ENCODE measurements at regions not wholly inside any gene's neighbourhood (a gene's known extent, or its start where the extent isn't known, plus 50 kb on each side); places are given as distances from the start of the nearest gene placed in this dataset.

- no peaks in the 10 kb centered on the region for H3K79me2 ChIP-seq (ENCODE audit: control insufficient read depth, insufficient read depth, low read length, poor library complexity)
- DNase-seq: no peak
- no peak overlapping the region for H3K14ac ChIP-seq (ENCODE audit: low read length)
- no peak overlapping the region for H2BK5ac ChIP-seq (ENCODE audit: low read depth, low read length, poor library complexity)
- no peak overlapping the region for H2AFZ ChIP-seq (ENCODE audit: insufficient read depth, low read length, poor library complexity)
- H3K79me1 ChIP-seq (ENCODE audit: low read length): no peaks in the 10 kb centered on the region
- no peak overlapping the region for H4K8ac ChIP-seq (ENCODE audit: low read depth, low read length)
- no peak overlapping the region for H3K4me2 ChIP-seq (ENCODE audit: low read length)
- H2BK12ac ChIP-seq (ENCODE audit: low read length): no peak overlapping the region
- H3K27ac ChIP-seq (ENCODE audit: low read depth, low read length): no peak overlapping the region
- H3K18ac ChIP-seq (ENCODE audit: low read length): no peak overlapping the region
- H3K23ac ChIP-seq (ENCODE audit: low read length): no peak overlapping the region
- no peak overlapping the region for H4K12ac ChIP-seq (ENCODE audit: low read depth, low read length)
- H3K4me1 ChIP-seq (ENCODE audit: control insufficient read depth in 1 of 2, insufficient read depth in 2 of 2, low read length in 2 of 2): no peaks in the 10 kb centered on the region
- no peak overlapping the region for H3K9ac ChIP-seq (ENCODE audit: low read length)
- H4K91ac ChIP-seq (ENCODE audit: low read depth, low read length): no peak overlapping the region
- no peak overlapping the region for H3K4ac ChIP-seq (ENCODE audit: low read depth, low read length)
- no peaks in the 10 kb centered on the region for H3K36me3 ChIP-seq (ENCODE audit: control insufficient read depth in 1 of 2, insufficient read depth in 2 of 2, low read length in 2 of 2)
- no CpG with 5 or more reads among the region's 5 CpGs for WGBS (ENCODE audit: extremely low coverage, insufficient coverage, insufficient read length)
- no peak overlapping the region for H3K4me3 ChIP-seq (ENCODE audit: low read depth, low read length)
- H2BK120ac ChIP-seq (ENCODE audit: insufficient read depth, low read length, poor library complexity): no peak overlapping the region
- no peak overlapping the region for H2AK5ac ChIP-seq (ENCODE audit: low read length)
- H3K9me3 ChIP-seq (ENCODE audit: insufficient read depth, low read depth, low read length): no peaks in the 10 kb centered on the region
- H3K27me3 ChIP-seq (ENCODE audit: insufficient read depth, low read length): no peaks in the 10 kb centered on the region
These were observed 193.3 kb downstream of the SMC2 start for GRCh38 chr9:104287253-104287878.

- H2BK12ac ChIP-seq (ENCODE audit: low read length): no peak overlapping the region
- no peak overlapping the region for H3K23ac ChIP-seq (ENCODE audit: low read length)
- no peak overlapping the region for H3K4me3 ChIP-seq (ENCODE audit: low read depth, low read length)
- no peaks in the 10 kb centered on the region for H3K9me3 ChIP-seq (ENCODE audit: insufficient read depth, low read depth, low read length)
- H3K79me1 ChIP-seq (ENCODE audit: low read length): no peaks in the 10 kb centered on the region
- H3K4ac ChIP-seq (ENCODE audit: low read depth, low read length): no peak overlapping the region
- H4K91ac ChIP-seq (ENCODE audit: low read depth, low read length): no peak overlapping the region
- H3K4me1 ChIP-seq (ENCODE audit: control insufficient read depth in 1 of 2, insufficient read depth in 2 of 2, low read length in 2 of 2): no peaks in the 10 kb centered on the region
- H2AK5ac ChIP-seq (ENCODE audit: low read length): no peak overlapping the region
- no peak overlapping the region for H4K8ac ChIP-seq (ENCODE audit: low read depth, low read length)
- no peaks in the 10 kb centered on the region for H3K27me3 ChIP-seq (ENCODE audit: insufficient read depth, low read length)
- H2AFZ ChIP-seq (ENCODE audit: insufficient read depth, low read length, poor library complexity): no peak overlapping the region
- H3K14ac ChIP-seq (ENCODE audit: low read length): no peak overlapping the region
- H4K12ac ChIP-seq (ENCODE audit: low read depth, low read length): no peak overlapping the region
- no CpG with 5 or more reads among the region's 4 CpGs for WGBS (ENCODE audit: extremely low coverage, insufficient coverage, insufficient read length)
- no peaks in the 10 kb centered on the region for H3K36me3 ChIP-seq (ENCODE audit: control insufficient read depth in 1 of 2, insufficient read depth in 2 of 2, low read length in 2 of 2)
- no peak overlapping the region for H3K9ac ChIP-seq (ENCODE audit: low read length)
- H3K18ac ChIP-seq (ENCODE audit: low read length): no peak overlapping the region
- H2BK120ac ChIP-seq (ENCODE audit: insufficient read depth, low read length, poor library complexity): no peak overlapping the region
- no peak for DNase-seq
- H3K4me2 ChIP-seq (ENCODE audit: low read length): no peak overlapping the region
- no peaks in the 10 kb centered on the region for H3K79me2 ChIP-seq (ENCODE audit: control insufficient read depth, insufficient read depth, low read length, poor library complexity)
- H3K27ac ChIP-seq (ENCODE audit: low read depth, low read length): no peak overlapping the region
- H2BK5ac ChIP-seq (ENCODE audit: low read depth, low read length, poor library complexity): no peak overlapping the region
These were observed 199.8 kb downstream of the SMC2 start for GRCh38 chr9:104293877-104294276.

GRCh38 chr9:104300124-104300523 lies 203.9 kb upstream of the OR13F1 start:
- H2BK5ac ChIP-seq (ENCODE audit: low read depth, low read length, poor library complexity): no peak overlapping the region

GRCh38 chr9:104301755-104302154 lies 202.3 kb upstream of the OR13F1 start:
- Histone ChIP-seq H3K4ac (ENCODE audit: low read depth, low read length) (no peak overlapping the region), H3K79me2 (ENCODE audit: control insufficient read depth, insufficient read depth, low read length, poor library complexity) (no peaks in the 10 kb centered on the region), H3K4me3 (ENCODE audit: low read depth, low read length) (no peak overlapping the region), H3K79me1 (ENCODE audit: low read length) (no peaks in the 10 kb centered on the region), H4K91ac (ENCODE audit: low read depth, low read length) (no peak overlapping the region), H3K4me2 (ENCODE audit: low read length) (no peak overlapping the region), H2BK12ac (ENCODE audit: low read length) (no peak overlapping the region), H3K4me1 (ENCODE audit: control insufficient read depth in 1 of 2, insufficient read depth in 2 of 2, low read length in 2 of 2) (no peaks in the 10 kb centered on the region), H3K18ac (ENCODE audit: low read length) (no peak overlapping the region), H3K27me3 (ENCODE audit: insufficient read depth, low read length) (no peaks in the 10 kb centered on the region), H4K12ac (ENCODE audit: low read depth, low read length) (no peak overlapping the region), H3K23ac (ENCODE audit: low read length) (no peak overlapping the region), H4K8ac (ENCODE audit: low read depth, low read length) (no peak overlapping the region), H3K9me3 (ENCODE audit: insufficient read depth, low read depth, low read length) (no peaks in the 10 kb centered on the region), H3K14ac (ENCODE audit: low read length) (no peak overlapping the region), H3K27ac (ENCODE audit: low read depth, low read length) (no peak overlapping the region), H3K36me3 (ENCODE audit: control insufficient read depth in 1 of 2, insufficient read depth in 2 of 2, low read length in 2 of 2) (no peaks in the 10 kb centered on the region), H2AFZ (ENCODE audit: insufficient read depth, low read length, poor library complexity) (no peak overlapping the region), H2BK120ac (ENCODE audit: insufficient read depth, low read length, poor library complexity) (no peak overlapping the region), H2AK5ac (ENCODE audit: low read length) (no peak overlapping the region), H3K9ac (ENCODE audit: low read length) (no peak overlapping the region), H2BK5ac (ENCODE audit: low read depth, low read length, poor library complexity) (no peak overlapping the region)
- no CpG with 5 or more reads among the region's 2 CpGs for WGBS (ENCODE audit: extremely low coverage, insufficient coverage, insufficient read length)
- peak in 1 of 2 donors; percentile 49 for DNase-seq

More at GRCh38 chr9:104300124-104300523, 203.9 kb upstream of the OR13F1 start:
- Histone ChIP-seq H2BK12ac (ENCODE audit: low read length) (no peak overlapping the region), H3K79me2 (ENCODE audit: control insufficient read depth, insufficient read depth, low read length, poor library complexity) (no peaks in the 10 kb centered on the region), H3K23ac (ENCODE audit: low read length) (no peak overlapping the region), H3K14ac (ENCODE audit: low read length) (no peak overlapping the region), H2AFZ (ENCODE audit: insufficient read depth, low read length, poor library complexity) (no peak overlapping the region), H3K27ac (ENCODE audit: low read depth, low read length) (no peak overlapping the region), H3K36me3 (ENCODE audit: control insufficient read depth in 1 of 2, insufficient read depth in 2 of 2, low read length in 2 of 2) (no peaks in the 10 kb centered on the region), H3K4ac (ENCODE audit: low read depth, low read length) (no peak overlapping the region), H3K9ac (ENCODE audit: low read length) (no peak overlapping the region), H4K91ac (ENCODE audit: low read depth, low read length) (no peak overlapping the region), H3K4me1 (ENCODE audit: control insufficient read depth in 1 of 2, insufficient read depth in 2 of 2, low read length in 2 of 2) (no peaks in the 10 kb centered on the region), H3K9me3 (ENCODE audit: insufficient read depth, low read depth, low read length) (no peaks in the 10 kb centered on the region), H2AK5ac (ENCODE audit: low read length) (no peak overlapping the region), H4K8ac (ENCODE audit: low read depth, low read length) (no peak overlapping the region), H4K12ac (ENCODE audit: low read depth, low read length) (no peak overlapping the region), H3K4me3 (ENCODE audit: low read depth, low read length) (no peak overlapping the region), H3K27me3 (ENCODE audit: insufficient read depth, low read length) (no peaks in the 10 kb centered on the region), H2BK120ac (ENCODE audit: insufficient read depth, low read length, poor library complexity) (no peak overlapping the region), H3K79me1 (ENCODE audit: low read length) (no peaks in the 10 kb centered on the region), H3K18ac (ENCODE audit: low read length) (no peak overlapping the region), H3K4me2 (ENCODE audit: low read length) (no peak overlapping the region)
- no peak for DNase-seq
- WGBS (ENCODE audit: extremely low coverage, insufficient coverage, insufficient read length): no CpG with 5 or more reads among the region's 1 CpG

Data from trophoblast cell (in vitro differentiated cells and primary cell).